ENCODE measurements at regions not wholly inside any gene's neighbourhood (a gene's known extent, or its start where the extent isn't known, plus 50 kb on each side); places are given as distances from the start of the nearest gene placed in this dataset.

DNA sequence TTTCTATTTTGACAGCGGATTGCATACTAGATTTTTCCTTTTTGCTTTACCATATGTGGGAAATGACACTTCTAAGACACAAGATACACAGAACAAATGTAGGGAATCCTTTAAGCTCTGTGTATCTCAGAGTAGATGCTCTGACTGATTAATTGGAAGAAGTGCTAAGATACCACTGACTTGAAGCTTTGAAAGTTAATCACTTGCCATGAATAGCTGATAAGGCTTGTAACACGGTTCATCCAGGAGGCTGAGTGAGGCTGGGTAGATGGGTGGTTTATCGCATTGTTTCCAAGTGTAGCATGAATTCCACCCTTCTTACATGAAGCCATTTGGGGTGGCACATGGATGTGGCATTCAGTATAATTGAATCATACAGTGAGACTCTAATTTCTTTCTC lies 654.1 kb upstream of the RBFOX1 start:
- Histone ChIP-seq H3K27me3 (no peaks in the 10 kb centered on the region), H3K4me3 (ENCODE audit: low read depth in 1 of 2, low read length in 1 of 2) (no peak overlapping the region), H3K27ac (no peak overlapping the region), H3K4me1 (ENCODE audit: control insufficient read depth in 1 of 2, insufficient read depth in 1 of 2, low read depth in 1 of 2, low read length in 1 of 2) (no peaks in the 10 kb centered on the region), H3K9me3 (no peaks in the 10 kb centered on the region), H3K36me3 (no peaks in the 10 kb centered on the region)
- TF ChIP-seq, protein P1, sequence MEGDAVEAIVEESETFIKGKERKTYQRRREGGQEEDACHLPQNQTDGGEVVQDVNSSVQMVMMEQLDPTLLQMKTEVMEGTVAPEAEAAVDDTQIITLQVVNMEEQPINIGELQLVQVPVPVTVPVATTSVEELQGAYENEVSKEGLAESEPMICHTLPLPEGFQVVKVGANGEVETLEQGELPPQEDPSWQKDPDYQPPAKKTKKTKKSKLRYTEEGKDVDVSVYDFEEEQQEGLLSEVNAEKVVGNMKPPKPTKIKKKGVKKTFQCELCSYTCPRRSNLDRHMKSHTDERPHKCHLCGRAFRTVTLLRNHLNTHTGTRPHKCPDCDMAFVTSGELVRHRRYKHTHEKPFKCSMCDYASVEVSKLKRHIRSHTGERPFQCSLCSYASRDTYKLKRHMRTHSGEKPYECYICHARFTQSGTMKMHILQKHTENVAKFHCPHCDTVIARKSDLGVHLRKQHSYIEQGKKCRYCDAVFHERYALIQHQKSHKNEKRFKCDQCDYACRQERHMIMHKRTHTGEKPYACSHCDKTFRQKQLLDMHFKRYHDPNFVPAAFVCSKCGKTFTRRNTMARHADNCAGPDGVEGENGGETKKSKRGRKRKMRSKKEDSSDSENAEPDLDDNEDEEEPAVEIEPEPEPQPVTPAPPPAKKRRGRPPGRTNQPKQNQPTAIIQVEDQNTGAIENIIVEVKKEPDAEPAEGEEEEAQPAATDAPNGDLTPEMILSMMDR (IDR thresholded peaks at IDR 0.05) = no peak

DNA sequence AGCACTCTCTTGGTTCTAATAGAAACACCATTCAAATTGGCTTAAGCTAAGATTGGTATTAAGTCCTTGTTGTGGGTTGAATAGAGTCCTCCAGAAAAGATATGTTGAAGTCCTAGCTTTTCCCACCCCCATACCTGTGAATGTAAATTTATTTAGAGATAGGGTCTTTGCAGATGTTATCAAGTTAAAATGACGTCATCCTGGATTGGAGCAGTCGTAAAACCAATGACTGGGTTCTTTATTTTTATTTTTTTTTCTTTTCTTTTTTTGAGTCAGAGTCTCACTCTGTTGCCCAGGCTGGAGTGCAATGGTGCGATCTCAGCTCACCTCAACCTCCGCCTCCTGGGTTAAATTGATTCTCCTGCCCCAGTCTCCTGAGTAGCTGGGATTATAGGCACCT lies 658.6 kb upstream of the RBFOX1 start:
- no peak overlapping the region for H3K4me3 ChIP-seq (ENCODE audit: low read depth in 1 of 2, low read length in 1 of 2)
- H3K9me3 ChIP-seq = no peaks in the 10 kb centered on the region
- H3K27ac ChIP-seq = no peak overlapping the region
- H3K4me1 ChIP-seq (ENCODE audit: control insufficient read depth in 1 of 2, insufficient read depth in 1 of 2, low read depth in 1 of 2, low read length in 1 of 2) = no peaks in the 10 kb centered on the region
- no peaks in the 10 kb centered on the region for H3K36me3 ChIP-seq
- TF ChIP-seq, protein P1 (IDR thresholded peaks at IDR 0.05) = no peak
- H3K27me3 ChIP-seq = no peaks in the 10 kb centered on the region

DNA sequence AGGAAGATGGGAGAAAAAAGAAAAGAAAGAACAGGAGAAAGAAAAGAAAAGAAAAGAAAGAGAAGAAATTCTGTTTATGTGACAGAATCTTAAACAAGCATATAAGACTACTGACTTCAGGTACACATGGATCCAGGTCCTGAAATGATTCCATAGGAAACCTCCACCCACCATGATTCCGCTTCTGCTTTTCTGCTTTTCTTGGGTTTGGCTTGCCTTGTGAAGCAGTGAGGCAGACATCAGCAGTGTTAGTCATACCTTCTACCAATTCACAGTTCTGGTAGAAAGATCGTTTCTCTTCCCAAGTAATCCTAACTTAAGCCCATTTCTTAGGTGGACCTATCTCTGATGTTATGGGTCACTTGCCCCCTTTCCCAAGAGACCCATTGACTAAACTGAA lies 660.1 kb upstream of the RBFOX1 start:
- Histone ChIP-seq H3K9me3 (no peaks in the 10 kb centered on the region), H3K27ac (no peak overlapping the region), H3K36me3 (no peaks in the 10 kb centered on the region), H3K27me3 (no peaks in the 10 kb centered on the region), H3K4me3 (ENCODE audit: low read depth in 1 of 2, low read length in 1 of 2) (no peak overlapping the region), H3K4me1 (ENCODE audit: control insufficient read depth in 1 of 2, insufficient read depth in 1 of 2, low read depth in 1 of 2, low read length in 1 of 2) (no peaks in the 10 kb centered on the region)
- TF ChIP-seq, protein P1 (IDR thresholded peaks at IDR 0.05) = no peak

DNA sequence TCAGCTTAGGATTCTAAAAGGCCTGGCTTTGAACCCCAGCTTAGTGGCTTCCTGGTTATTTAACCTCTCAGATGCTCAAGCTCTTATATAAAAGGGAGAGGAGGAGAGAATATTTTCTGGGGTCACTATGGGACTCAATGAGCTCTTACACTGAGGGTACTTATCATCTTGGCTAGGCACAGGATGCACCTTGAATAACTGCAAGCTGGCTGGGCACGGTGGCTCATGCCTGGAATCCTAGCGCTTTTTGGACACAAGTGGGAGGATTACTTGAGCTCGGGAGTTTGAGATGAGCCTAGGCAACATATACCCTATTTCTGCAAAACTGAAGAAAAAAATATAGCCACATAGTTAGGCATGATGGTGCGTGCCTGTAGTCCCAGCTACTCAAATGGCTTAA lies 665.3 kb upstream of the RBFOX1 start:
- Histone ChIP-seq H3K36me3 (no peaks in the 10 kb centered on the region), H3K9me3 (no peaks in the 10 kb centered on the region), H3K27me3 (no peaks in the 10 kb centered on the region), H3K4me1 (ENCODE audit: control insufficient read depth in 1 of 2, insufficient read depth in 1 of 2, low read depth in 1 of 2, low read length in 1 of 2) (no peaks in the 10 kb centered on the region), H3K27ac (no peak overlapping the region), H3K4me3 (ENCODE audit: low read depth in 1 of 2, low read length in 1 of 2) (no peak overlapping the region)
- TF ChIP-seq, protein P1 (IDR thresholded peaks at IDR 0.05) = no peak

DNA sequence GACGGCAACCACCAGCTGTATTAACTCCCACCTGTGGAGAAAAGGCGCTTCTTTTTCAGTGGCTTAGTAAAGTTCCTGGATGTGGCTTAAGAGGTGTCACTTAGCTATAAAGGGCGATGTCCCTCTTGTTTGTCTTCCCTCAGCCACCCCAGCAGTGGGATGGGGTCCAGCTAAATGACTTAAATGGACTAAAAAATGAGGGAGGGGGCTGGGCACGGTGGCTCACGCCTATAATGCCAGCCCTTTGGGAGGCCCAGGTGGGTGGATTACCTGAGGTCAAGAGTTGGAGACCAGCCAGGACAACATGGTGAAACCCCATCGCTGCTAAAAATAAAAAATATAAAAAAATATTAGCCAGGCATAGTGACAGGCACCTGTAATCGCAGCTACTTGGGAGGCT lies 667.5 kb upstream of the RBFOX1 start:
- no peaks in the 10 kb centered on the region for H3K36me3 ChIP-seq
- H3K27me3 ChIP-seq = no peaks in the 10 kb centered on the region
- H3K27ac ChIP-seq = no peak overlapping the region
- TF ChIP-seq, protein P1 (IDR thresholded peaks at IDR 0.05) = no peak
- no peak overlapping the region for H3K4me3 ChIP-seq (ENCODE audit: low read depth in 1 of 2, low read length in 1 of 2)
- no peaks in the 10 kb centered on the region for H3K9me3 ChIP-seq
- H3K4me1 ChIP-seq (ENCODE audit: control insufficient read depth in 1 of 2, insufficient read depth in 1 of 2, low read depth in 1 of 2, low read length in 1 of 2) = no peaks in the 10 kb centered on the region

DNA sequence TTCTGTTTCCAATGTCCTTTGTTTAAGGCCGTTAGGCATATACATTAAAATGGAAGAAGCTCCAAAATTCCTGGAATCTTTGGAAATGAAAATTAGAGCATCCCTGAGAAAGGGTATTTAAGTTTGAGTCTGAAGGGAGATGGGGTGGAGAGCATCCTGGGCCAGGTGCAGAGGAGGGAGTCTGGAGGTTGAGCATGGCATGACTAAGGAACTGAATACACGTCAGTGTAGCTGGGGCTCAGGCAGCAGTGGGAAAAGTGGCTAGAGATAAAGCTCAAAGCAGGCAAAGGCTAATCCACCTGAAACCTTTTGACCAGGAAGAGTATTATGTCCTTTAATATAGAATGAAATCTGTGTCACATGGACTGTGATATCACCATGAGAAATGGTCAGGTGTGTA lies 669.0 kb upstream of the RBFOX1 start:
- Histone ChIP-seq H3K27ac (no peak overlapping the region), H3K4me3 (ENCODE audit: low read depth in 1 of 2, low read length in 1 of 2) (no peak overlapping the region), H3K27me3 (no peaks in the 10 kb centered on the region), H3K36me3 (no peaks in the 10 kb centered on the region), H3K9me3 (no peaks in the 10 kb centered on the region), H3K4me1 (ENCODE audit: control insufficient read depth in 1 of 2, insufficient read depth in 1 of 2, low read depth in 1 of 2, low read length in 1 of 2) (no peaks in the 10 kb centered on the region)
- TF ChIP-seq, protein P1 (IDR thresholded peaks at IDR 0.05) = no peak

Data from neutrophil (primary cell).